IMR-90 (cell line): ENCODE measurements at regions not wholly inside any gene's neighbourhood (a gene's known extent, or its start where the extent isn't known, plus 50 kb on each side); places are given as distances from the start of the nearest gene placed in this dataset.

Experiments
- CEBPB ChIP-seq: IDR thresholded peaks from 2 replicates; pipeline ENCODE4 v1.6.1; 2012; ENCODE audit warnings: low read depth, low read length, improper control_type of control experiment
- CTCF ChIP-seq: conservative IDR thresholded peaks from 2 replicates; pipeline ENCODE4 v1.5.1; 2012; ENCODE audit warnings: mild to moderate bottlenecking, low read depth, low read length, improper control_type of control experiment
- MXI1 ChIP-seq: IDR thresholded peaks from 2 replicates; pipeline ENCODE4 v1.6.1; 2012; ENCODE audit warnings: low read depth, mild to moderate bottlenecking, low read length, moderate library complexity, borderline replicate concordance
- NFE2L2 ChIP-seq: fragments of 150-350 bp; IDR thresholded peaks from 2 replicates; pipeline ENCODE4 v1.6.1; 2016; ENCODE audit warnings: low read depth, mild to moderate bottlenecking, low read length
- POLR2A ChIP-seq: IDR thresholded peaks from 2 replicates; pipeline ENCODE4 v1.6.1; 2012; ENCODE audit warnings: mild to moderate bottlenecking, low read depth, low read length
- RAD21 ChIP-seq: IDR thresholded peaks from 2 replicates; pipeline ENCODE4 v1.6.1; 2012; ENCODE audit warnings: low read length, improper control_type of control experiment

GRCh38 chr22:27295040-27295439 lies 506.5 kb downstream of the MN1 start:
- TF ChIP-seq CEBPB (no peak), CTCF (no peak), MXI1 (no peak), POLR2A (no peak), RAD21 (no peak), NFE2L2 (no peak)
